Gastroesophageal sphincter (tissue), 4 donors: ENCODE measurements at regions not wholly inside any gene's neighbourhood (a gene's known extent, or its start where the extent isn't known, plus 50 kb on each side); places are given as distances from the start of the nearest gene placed in this dataset.

ENCODE experiments used
- ATAC-seq: fragments of 150-250 bp; one replicate; pipeline ENCODE4 v1.9.1; 2016; ENCODE audit warnings: mild to moderate bottlenecking, moderate library complexity
- H3K27ac ChIP-seq, 4 donors: fragments of 200-600 bp; sonication (generic) in 3 of 4; 1 replicate in 3 of 4; 2 replicates in 1 of 4; pipeline ENCODE4 v1.5.1; 2016 to 2019
- H3K27me3 ChIP-seq: fragments of 200-600 bp; sonication (generic); one replicate; pipeline ENCODE4 v1.5.1; 2019
- H3K36me3 ChIP-seq, 2 donors: fragments of 200-600 bp; sonication (generic); one replicate each; pipeline ENCODE4 v1.5.1; 2019; ENCODE audit warnings: control low read depth in 1 of 2
- H3K4me1 ChIP-seq, 3 donors: fragments of 200-600 bp; sonication (generic); 1 replicate in 2 of 3; 2 replicates in 1 of 3; pipeline ENCODE4 v1.5.1; 2016 to 2019; ENCODE audit warnings: control low read depth in 2 of 3
- H3K4me3 ChIP-seq, 2 donors: fragments of 200-600 bp; sonication (generic); one replicate each; pipeline ENCODE4 v1.5.1; 2019; ENCODE audit warnings: mild to moderate bottlenecking in 1 of 2, moderate library complexity in 1 of 2
- H3K9me3 ChIP-seq, 3 donors: fragments of 200-600 bp; sonication (generic); one replicate each; pipeline ENCODE4 v1.5.1; 2017 to 2019; ENCODE audit warnings: control low read depth in 2 of 3
- CTCF ChIP-seq, 4 experiments: fragments of 200-600 bp in 2 of 4; fragments of 450-650 bp in 2 of 4; sonication (generic) in 1 of 4; IDR thresholded peaks; one replicate each; pipeline ENCODE4 v1.5.1; 2017 to 2019; ENCODE audit warnings: antibody characterized with exemption in 4 of 4, mild to moderate bottlenecking in 2 of 4, moderate library complexity in 2 of 4
- EP300 ChIP-seq: sonication (generic); formaldehyde crosslinking; IDR thresholded peaks from one replicate; pipeline ENCODE4 v1.6.1; 2017; ENCODE audit warnings: antibody characterized with exemption, mild to moderate bottlenecking
- POLR2A ChIP-seq, 2 donors: fragments of 450-650 bp; IDR thresholded peaks; one replicate each; pipeline ENCODE4 v1.6.1; 2017; ENCODE audit warnings: antibody characterized with exemption in 2 of 2, mild to moderate bottlenecking in 2 of 2, moderate library complexity in 1 of 2
- POLR2AphosphoS5 ChIP-seq: sonication (generic); formaldehyde crosslinking; IDR thresholded peaks from one replicate; pipeline ENCODE4 v1.6.1; 2017; ENCODE audit warnings: antibody characterized with exemption
- WGBS, 2 donors: methylation state at CpG; one replicate each; pipeline ENCODE4 v1.1.5; 2018; ENCODE audit warnings: low coverage in 1 of 2; 5-methylcytosine and 5-hydroxymethylcytosine counted together

- Histone ChIP-seq H3K27me3 (no peaks in the 10 kb centered on the region), H3K4me1 (no peaks in the 10 kb centered on the region), H3K36me3 (no peaks in the 10 kb centered on the region), H3K4me3 (no peak overlapping the region), H3K27ac (no peak overlapping the region), H3K9me3 (peaks cover 0 to 6% (median 0%) of the 10 kb centered on the region in 3 donors)
- ATAC-seq = no peak
- TF ChIP-seq CTCF (IDR thresholded peaks at IDR 0.05) (no peak), EP300 (no peak), POLR2A (IDR thresholded peaks at IDR 0.05) (no peak), POLR2AphosphoS5 (no peak)
- 73 to 80% methylated on average over 3 of the region's 3 CpGs for WGBS, 2 donors
Measured at GRCh38 chr5:123965626-123966025, 453.6 kb downstream of the CSNK1G3 start.

- H3K4me1 ChIP-seq = no peaks in the 10 kb centered on the region
- H3K9me3 ChIP-seq = peaks cover 0 to 6% (median 0%) of the 10 kb centered on the region in 3 donors
- 79 to 100% methylated on average over 1 of the region's 1 CpG for WGBS, 2 donors
- TF ChIP-seq CTCF (IDR thresholded peaks at IDR 0.05) = no peak
- no peak for TF ChIP-seq EP300
- TF ChIP-seq POLR2A (IDR thresholded peaks at IDR 0.05) = no peak
- TF ChIP-seq POLR2AphosphoS5 = no peak
- H3K27me3 ChIP-seq = no peaks in the 10 kb centered on the region
- no peak overlapping the region for H3K27ac ChIP-seq
- H3K36me3 ChIP-seq = no peaks in the 10 kb centered on the region
- no peak for ATAC-seq
- H3K4me3 ChIP-seq = no peak overlapping the region
Measured at GRCh38 chr5:123964884-123965283, 452.9 kb downstream of the CSNK1G3 start.

GRCh38 chr5:123960526-123960925, 448.5 kb downstream of the CSNK1G3 start:
- no peaks in the 10 kb centered on the region for H3K9me3 ChIP-seq
- TF ChIP-seq POLR2AphosphoS5 (no peak), POLR2A (IDR thresholded peaks at IDR 0.05) (no peak), EP300 (no peak), CTCF (IDR thresholded peaks at IDR 0.05) (no peak)
- H3K27ac ChIP-seq = no peak overlapping the region
- 83 to 84% methylated on average over 5 of the region's 5 CpGs for WGBS, 2 donors
- H3K36me3 ChIP-seq = no peaks in the 10 kb centered on the region
- no peak for ATAC-seq
- H3K27me3 ChIP-seq = no peaks in the 10 kb centered on the region
- H3K4me1 ChIP-seq = no peaks in the 10 kb centered on the region
- H3K4me3 ChIP-seq = no peak overlapping the region

- Histone ChIP-seq H3K27ac (no peak overlapping the region), H3K36me3 (no peaks in the 10 kb centered on the region), H3K27me3 (no peaks in the 10 kb centered on the region), H3K9me3 (no peaks in the 10 kb centered on the region), H3K4me1 (no peaks in the 10 kb centered on the region), H3K4me3 (no peak overlapping the region)
- TF ChIP-seq POLR2A (IDR thresholded peaks at IDR 0.05) (no peak), EP300 (no peak), CTCF (IDR thresholded peaks at IDR 0.05) (no peak), POLR2AphosphoS5 (no peak)
- WGBS, 2 donors = 50 to 82% methylated on average over 3 of the region's 3 CpGs
- ATAC-seq = no peak
Measured at GRCh38 chr5:123951582-123951977, 439.6 kb downstream of the CSNK1G3 start.

- 83 to 86% methylated on average over 10 of the region's 10 CpGs for WGBS, 2 donors
- Histone ChIP-seq H3K9me3 (no peaks in the 10 kb centered on the region), H3K4me1 (no peaks in the 10 kb centered on the region), H3K36me3 (no peaks in the 10 kb centered on the region), H3K4me3 (no peak overlapping the region), H3K27ac (no peak overlapping the region), H3K27me3 (no peaks in the 10 kb centered on the region)
- ATAC-seq = no peak
- no peak for TF ChIP-seq POLR2AphosphoS5
- TF ChIP-seq EP300 = no peak
- TF ChIP-seq POLR2A (IDR thresholded peaks at IDR 0.05) = no peak
- no peak for TF ChIP-seq CTCF (IDR thresholded peaks at IDR 0.05)
Measured at GRCh38 chr5:123950701-123951581, 439.0 kb downstream of the CSNK1G3 start.
